ENCODE measurements at regions not wholly inside any gene's neighbourhood (a gene's known extent, or its start where the extent isn't known, plus 50 kb on each side); places are given as distances from the start of the nearest gene placed in this dataset.

DNA sequence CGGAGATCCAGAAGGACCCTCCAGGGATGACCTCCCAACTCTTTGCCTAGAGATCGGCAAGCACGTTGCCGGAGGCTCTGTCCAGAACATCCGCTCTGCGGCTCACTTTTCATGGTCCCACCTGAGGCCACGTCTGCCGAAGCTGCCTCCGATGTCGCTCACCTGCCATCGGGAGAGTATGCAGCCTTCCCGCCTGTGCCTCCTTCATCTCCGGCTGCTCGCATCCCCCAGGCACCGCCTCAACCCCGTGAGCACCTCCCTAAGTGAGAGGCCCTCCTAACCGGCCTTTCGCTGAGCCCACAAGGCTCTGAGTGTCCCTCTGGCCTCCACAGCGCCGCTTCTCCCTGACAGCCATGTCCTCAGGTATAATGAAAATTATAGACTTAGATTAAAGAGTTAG lies 275.1 kb downstream of the EFNB2 start:
- DNase-seq (ENCODE audit: low read depth) = no peak
- TF ChIP-seq, protein P1, sequence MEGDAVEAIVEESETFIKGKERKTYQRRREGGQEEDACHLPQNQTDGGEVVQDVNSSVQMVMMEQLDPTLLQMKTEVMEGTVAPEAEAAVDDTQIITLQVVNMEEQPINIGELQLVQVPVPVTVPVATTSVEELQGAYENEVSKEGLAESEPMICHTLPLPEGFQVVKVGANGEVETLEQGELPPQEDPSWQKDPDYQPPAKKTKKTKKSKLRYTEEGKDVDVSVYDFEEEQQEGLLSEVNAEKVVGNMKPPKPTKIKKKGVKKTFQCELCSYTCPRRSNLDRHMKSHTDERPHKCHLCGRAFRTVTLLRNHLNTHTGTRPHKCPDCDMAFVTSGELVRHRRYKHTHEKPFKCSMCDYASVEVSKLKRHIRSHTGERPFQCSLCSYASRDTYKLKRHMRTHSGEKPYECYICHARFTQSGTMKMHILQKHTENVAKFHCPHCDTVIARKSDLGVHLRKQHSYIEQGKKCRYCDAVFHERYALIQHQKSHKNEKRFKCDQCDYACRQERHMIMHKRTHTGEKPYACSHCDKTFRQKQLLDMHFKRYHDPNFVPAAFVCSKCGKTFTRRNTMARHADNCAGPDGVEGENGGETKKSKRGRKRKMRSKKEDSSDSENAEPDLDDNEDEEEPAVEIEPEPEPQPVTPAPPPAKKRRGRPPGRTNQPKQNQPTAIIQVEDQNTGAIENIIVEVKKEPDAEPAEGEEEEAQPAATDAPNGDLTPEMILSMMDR (IDR thresholded peaks at IDR 0.05; ENCODE audit: insufficient read depth, low read depth, low read length) = no peak
- Histone ChIP-seq H3K4me3 (ENCODE audit: low read depth, low read length) (no peak overlapping the region), H3K36me3 (ENCODE audit: control insufficient read depth, insufficient read depth, low read length) (no peaks in the 10 kb centered on the region), H3K27me3 (ENCODE audit: control insufficient read depth, insufficient read depth, low read length) (no peaks in the 10 kb centered on the region)
- CTCF ChIA-PET = no interaction called here
- POLR2A ChIA-PET = no interaction called here

DNA sequence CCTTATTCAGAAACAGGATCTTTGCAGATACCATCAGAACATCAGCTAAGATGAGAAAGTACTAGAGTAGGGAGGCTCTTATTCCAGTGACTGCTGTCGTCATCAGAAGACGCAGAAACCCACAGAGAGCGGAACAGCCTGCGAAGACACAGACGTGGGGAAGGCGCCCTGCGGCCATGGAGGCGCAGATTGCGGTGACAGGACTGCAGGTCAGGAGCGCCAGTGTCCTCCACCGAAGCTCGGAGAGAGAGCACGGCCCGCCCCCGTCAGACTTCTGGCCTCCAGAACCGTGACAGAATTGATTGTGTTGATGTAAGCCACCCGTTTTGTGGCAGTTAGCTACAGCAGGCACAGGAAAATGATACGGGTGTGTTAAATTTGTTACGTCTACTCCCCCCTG lies 275.5 kb downstream of the EFNB2 start:
- DNase-seq (ENCODE audit: low read depth) = no peak
- H3K27me3 ChIP-seq (ENCODE audit: control insufficient read depth, insufficient read depth, low read length) = no peaks in the 10 kb centered on the region
- TF ChIP-seq, protein P1 (IDR thresholded peaks at IDR 0.05; ENCODE audit: insufficient read depth, low read depth, low read length) = no peak
- CTCF ChIA-PET = no interaction called here
- POLR2A ChIA-PET = no interaction called here
- no peaks in the 10 kb centered on the region for H3K36me3 ChIP-seq (ENCODE audit: control insufficient read depth, insufficient read depth, low read length)
- H3K4me3 ChIP-seq (ENCODE audit: low read depth, low read length) = no peak overlapping the region

- TF ChIP-seq, protein P1 (IDR thresholded peaks at IDR 0.05; ENCODE audit: insufficient read depth, low read depth, low read length) = no peak
- H3K4me3 ChIP-seq (ENCODE audit: low read depth, low read length) = no peak overlapping the region
- CTCF ChIA-PET = no interaction called here
- POLR2A ChIA-PET = interaction anchor here (0.7 kb wide), 1 partner anchor 852 kb away, joined by 3 read pairs; no protein-coding TSS in a partner anchor
- no peaks in the 10 kb centered on the region for H3K36me3 ChIP-seq (ENCODE audit: control insufficient read depth, insufficient read depth, low read length)
- DNase-seq (ENCODE audit: low read depth) = no peak
- no peaks in the 10 kb centered on the region for H3K27me3 ChIP-seq (ENCODE audit: control insufficient read depth, insufficient read depth, low read length)
Measured at GRCh38 chr13:106246666-106247188, 288.7 kb downstream of the EFNB2 start.

GRCh38 chr13:106246242-106246641 lies 289.2 kb downstream of the EFNB2 start:
- CTCF ChIA-PET = no interaction called here
- TF ChIP-seq, protein P1 (IDR thresholded peaks at IDR 0.05; ENCODE audit: insufficient read depth, low read depth, low read length) = no peak
- DNase-seq (ENCODE audit: low read depth) = no peak
- Histone ChIP-seq H3K4me3 (ENCODE audit: low read depth, low read length) (no peak overlapping the region), H3K36me3 (ENCODE audit: control insufficient read depth, insufficient read depth, low read length) (no peaks in the 10 kb centered on the region), H3K27me3 (ENCODE audit: control insufficient read depth, insufficient read depth, low read length) (no peaks in the 10 kb centered on the region)
- POLR2A ChIA-PET = interaction anchor here (0.7 kb wide), 1 partner anchor 852 kb away, joined by 3 read pairs; no protein-coding TSS in a partner anchor

- Histone ChIP-seq H3K27me3 (ENCODE audit: control insufficient read depth, insufficient read depth, low read length) (no peaks in the 10 kb centered on the region), H3K4me3 (ENCODE audit: low read depth, low read length) (no peak overlapping the region), H3K36me3 (ENCODE audit: control insufficient read depth, insufficient read depth, low read length) (no peaks in the 10 kb centered on the region)
- POLR2A ChIA-PET = no interaction called here
- no peak for DNase-seq (ENCODE audit: low read depth)
- CTCF ChIA-PET = interaction anchor here (1.2 kb wide), 1 partner anchor 10 kb away, joined by 3 read pairs; no protein-coding TSS in a partner anchor
- TF ChIP-seq, protein P1 (IDR thresholded peaks at IDR 0.05; ENCODE audit: insufficient read depth, low read depth, low read length) = no peak
Measured at GRCh38 chr13:106243011-106243565, 292.4 kb downstream of the EFNB2 start.

All from BJ (cell line).